GM18861 (cell line): ENCODE measurements at regions not wholly inside any gene's neighbourhood (a gene's known extent, or its start where the extent isn't known, plus 50 kb on each side); places are given as distances from the start of the nearest gene placed in this dataset.

Experiments used
- ATAC-seq: cut with Tn5 transposase; IDR thresholded peaks from one replicate; pipeline ENCODE4 v1.9.1; 2021; ENCODE audit not compliant: unreplicated experiment

- no peak for ATAC-seq
These were observed 238.3 kb downstream of the HACE1 start for GRCh38 chr6:104621396-104621795.

GRCh38 chr6:104617591-104617990, 242.1 kb downstream of the HACE1 start:
- no peak for ATAC-seq

- no peak for ATAC-seq
These were observed 245.3 kb downstream of the HACE1 start for GRCh38 chr6:104614394-104614793.

GRCh38 chr6:104613416-104614001, 246.2 kb downstream of the HACE1 start:
- no peak for ATAC-seq

GRCh38 chr6:104612541-104612940, 247.2 kb downstream of the HACE1 start:
- ATAC-seq = no peak

- no peak for ATAC-seq
These were observed 251.6 kb downstream of the HACE1 start for GRCh38 chr6:104608101-104608500.

GRCh38 chr6:104607501-104607900, 252.2 kb downstream of the HACE1 start:
- ATAC-seq = no peak

- no peak for ATAC-seq
These were observed 253.4 kb downstream of the HACE1 start for GRCh38 chr6:104606361-104606760.

GRCh38 chr6:104604685-104605084, 255.0 kb downstream of the HACE1 start:
- ATAC-seq = no peak

GRCh38 chr6:104603108-104603745, 256.5 kb downstream of the HACE1 start:
- ATAC-seq = no peak

GRCh38 chr6:104601721-104602120, 258.0 kb downstream of the HACE1 start:
- ATAC-seq = no peak

- no peak for ATAC-seq
These were observed 258.5 kb downstream of the HACE1 start for GRCh38 chr6:104601131-104601651.

- ATAC-seq = no peak
These were observed 259.1 kb downstream of the HACE1 start for GRCh38 chr6:104600639-104600931.

- ATAC-seq = no peak
These were observed 259.7 kb downstream of the HACE1 start for GRCh38 chr6:104599821-104600638.

- ATAC-seq = no peak
These were observed 262.1 kb downstream of the HACE1 start for GRCh38 chr6:104597541-104598050.

- no peak for ATAC-seq
These were observed 263.6 kb downstream of the HACE1 start for GRCh38 chr6:104596091-104596490.

- no peak for ATAC-seq
These were observed 264.4 kb downstream of the HACE1 start for GRCh38 chr6:104595311-104595820.

GRCh38 chr6:104591573-104592334, 268.0 kb downstream of the HACE1 start:
- ATAC-seq = no peak

GRCh38 chr6:104589940-104590339, 269.8 kb downstream of the HACE1 start:
- ATAC-seq = no peak

GRCh38 chr6:104585646-104586045, 274.1 kb downstream of the HACE1 start:
- no peak for ATAC-seq

GRCh38 chr6:104580452-104580851, 279.3 kb downstream of the HACE1 start:
- ATAC-seq = no peak
